Mucosa of descending colon (tissue), 3 donors: ENCODE measurements at regions not wholly inside any gene's neighbourhood (a gene's known extent, or its start where the extent isn't known, plus 50 kb on each side); places are given as distances from the start of the nearest gene placed in this dataset.

Source experiments
- ATAC-seq: fragments of 200-7000 bp; cut with Tn5 transposase; one replicate; pipeline ENCODE4 v1.9.1; 2020; ENCODE audit warnings: mild to moderate bottlenecking, moderate library complexity
- DNase-seq, 3 donors: peaks; one replicate each; pipeline ENCODE4 v3.0.0-alpha.2; 2020
- H3K36me3 ChIP-seq: fragments of 200-600 bp; one replicate; pipeline ENCODE4 v1.8.0; 2021; ENCODE audit warnings: low read depth, mild to moderate bottlenecking
- H3K4me1 ChIP-seq: fragments of 200-600 bp; one replicate; pipeline ENCODE4 v1.8.0; 2021; ENCODE audit warnings: low read depth, mild to moderate bottlenecking
- H3K4me3 ChIP-seq: fragments of 200-600 bp; one replicate; pipeline ENCODE4 v1.8.0; 2021; ENCODE audit warnings: mild to moderate bottlenecking
- H3K9me3 ChIP-seq: fragments of 200-600 bp; one replicate; pipeline ENCODE4 v1.8.0; 2021; ENCODE audit warnings: mild to moderate bottlenecking
- CTCF ChIP-seq: fragments of 200-600 bp; IDR thresholded peaks from one replicate; pipeline ENCODE4 v1.8.0; 2022; ENCODE audit warnings: antibody characterized with exemption, mild to moderate bottlenecking
- intact Hi-C, 2 donors: fragments of 100-400 bp; cut with DNase I in 1 of 2; cut with micrococcal nuclease in 1 of 2; formaldehyde crosslinking; loops; one replicate each; pipeline versions ENCODE4 v1.11.0 to v1.11.1; 2022; cut with DNase I, micrococcal nuclease
- donor health status: DM: no; HTN: no; CAD: no; lungs with moderate emphysema.
- donor health status: DM: no; HTN: no; CAD: no.
- donor health status: DM: no; HTN: yes; CAD: no.

DNA sequence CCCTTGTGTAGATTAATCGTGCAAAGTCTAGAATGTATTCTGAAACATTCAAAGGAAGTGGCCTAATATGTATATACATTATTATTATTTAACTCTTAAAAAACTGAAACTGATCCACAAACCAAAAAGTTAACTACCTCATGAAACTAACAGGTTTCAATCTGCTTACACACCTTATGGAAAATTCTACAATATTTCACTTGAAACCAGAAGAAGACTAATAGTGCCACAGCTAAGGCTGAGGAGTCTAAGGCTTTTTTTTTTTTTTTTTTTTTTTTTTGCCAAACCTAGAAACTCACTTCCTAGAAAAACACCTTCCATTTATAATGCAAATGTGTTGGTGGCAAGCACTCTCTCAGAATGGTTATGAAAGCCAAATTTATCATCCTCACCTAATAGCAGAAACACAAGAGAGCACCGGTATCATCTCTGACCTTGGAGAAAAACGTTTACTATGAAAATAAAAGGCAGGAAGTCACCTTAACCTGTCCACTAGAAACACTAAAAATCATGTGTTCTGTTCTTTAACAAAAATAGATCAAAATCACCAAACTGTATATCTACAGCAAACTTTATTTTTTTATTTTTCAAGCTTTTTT lies 586.1 kb downstream of the FRK start:
- Histone ChIP-seq H3K4me1 (no peaks in the 10 kb centered on the region), H3K4me3 (no peak overlapping the region), H3K9me3 (peaks cover 4% of the 10 kb centered on the region), H3K36me3 (no peaks in the 10 kb centered on the region)
- no peak for TF ChIP-seq CTCF
- ATAC-seq (no peak), DNase-seq (no peak)
- intact Hi-C loops = no loop called here

DNA sequence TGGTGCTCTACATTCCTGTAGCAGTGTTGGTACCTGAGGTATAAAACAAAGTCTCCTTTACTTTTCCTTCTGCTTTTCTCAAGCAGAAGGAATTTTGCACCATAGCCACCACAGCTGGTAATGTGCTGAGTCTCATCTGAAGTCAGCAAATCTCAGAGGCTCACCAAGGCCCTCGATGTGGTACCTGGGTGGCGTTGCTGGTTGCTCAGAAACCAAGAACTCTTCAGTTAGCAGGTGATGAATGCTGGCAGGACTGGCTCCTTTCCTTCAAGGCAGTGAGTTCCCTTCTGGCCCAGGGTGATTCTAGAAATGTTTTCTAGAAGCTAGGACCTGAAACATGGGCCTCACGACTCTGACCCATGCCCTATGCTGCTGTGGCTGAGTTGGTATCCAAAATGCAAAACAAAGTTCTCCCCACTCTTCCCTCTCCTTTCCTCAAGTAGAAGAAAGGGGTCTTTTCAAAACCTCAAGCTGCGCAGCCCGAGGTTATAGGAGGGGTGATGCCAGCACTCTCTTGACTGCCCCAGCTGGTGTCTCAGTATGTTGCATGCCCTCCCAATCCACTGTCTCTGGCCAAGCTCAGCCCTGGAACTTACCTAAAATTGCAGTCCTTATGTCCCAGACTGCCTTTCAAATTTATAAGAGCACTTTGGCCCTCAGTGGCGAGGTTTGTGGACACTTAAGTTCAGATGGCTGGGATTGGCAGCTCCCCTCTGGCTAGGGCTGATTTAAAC lies 592.3 kb downstream of the FRK start:
- peaks cover 15% of the 10 kb centered on the region for H3K9me3 ChIP-seq
- no peaks in the 10 kb centered on the region for H3K36me3 ChIP-seq
- H3K4me1 ChIP-seq = no peaks in the 10 kb centered on the region
- intact Hi-C loops = no loop called here
- DNase-seq (no peak), ATAC-seq (no peak)
- TF ChIP-seq CTCF = no peak
- no peak overlapping the region for H3K4me3 ChIP-seq

GRCh38 chr6:115467726-115468125 lies 593.0 kb downstream of the FRK start:
- Histone ChIP-seq H3K36me3 (no peaks in the 10 kb centered on the region), H3K9me3 (peaks cover 17% of the 10 kb centered on the region), H3K4me1 (no peaks in the 10 kb centered on the region), H3K4me3 (no peak overlapping the region)
- TF ChIP-seq CTCF = no peak
- no peak for ATAC-seq
- intact Hi-C loops = no loop called here
- DNase-seq = no peak

DNA sequence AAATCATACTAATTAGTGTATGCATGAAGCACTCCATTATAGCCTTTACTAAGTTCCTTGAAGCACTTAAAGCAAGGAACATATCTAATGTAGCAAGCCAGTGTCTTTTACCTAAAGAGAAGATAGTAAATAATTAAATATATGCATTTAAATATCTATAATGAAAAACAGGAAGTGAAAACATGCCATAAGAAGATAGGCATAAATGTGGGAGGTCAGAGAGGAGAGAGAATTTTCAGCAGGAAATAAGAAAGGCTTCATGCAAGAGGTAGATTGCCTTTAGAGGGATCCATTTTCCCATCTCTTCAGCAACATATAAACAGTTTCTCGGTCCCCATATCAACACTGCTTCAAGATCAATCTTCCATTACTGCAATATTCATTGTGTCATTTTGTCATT lies 599.8 kb downstream of the FRK start:
- Histone ChIP-seq H3K4me1 (no peaks in the 10 kb centered on the region), H3K36me3 (no peaks in the 10 kb centered on the region), H3K9me3 (peaks cover 11% of the 10 kb centered on the region), H3K4me3 (no peak overlapping the region)
- no peak for DNase-seq
- intact Hi-C loops = no loop called here
- ATAC-seq = no peak
- no peak for TF ChIP-seq CTCF

DNA sequence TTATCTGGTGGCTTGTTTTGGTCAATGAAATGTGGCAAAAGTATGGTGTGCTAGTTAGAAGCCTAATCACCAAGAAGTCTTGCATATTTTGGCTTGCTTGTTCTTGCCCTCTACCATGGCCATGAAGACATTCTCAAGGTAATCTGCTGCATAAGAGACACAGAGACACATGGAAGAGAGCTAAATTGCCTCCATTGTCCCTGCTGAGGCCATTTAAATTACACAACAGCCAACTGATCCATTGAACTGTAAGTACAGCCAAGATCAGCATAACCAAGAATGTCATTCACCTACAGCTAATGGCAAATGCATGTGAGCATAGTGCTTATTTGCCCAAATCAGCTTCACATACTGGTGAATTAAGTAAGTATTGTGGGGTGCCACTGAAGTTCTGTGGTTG lies 603.8 kb downstream of the FRK start:
- Histone ChIP-seq H3K9me3 (peaks cover 6% of the 10 kb centered on the region), H3K4me1 (no peaks in the 10 kb centered on the region), H3K36me3 (no peaks in the 10 kb centered on the region), H3K4me3 (no peak overlapping the region)
- intact Hi-C loops = no loop called here
- no peak for ATAC-seq
- TF ChIP-seq CTCF = no peak
- no peak for DNase-seq
